ENCODE measurements at regions not wholly inside any gene's neighbourhood (a gene's known extent, or its start where the extent isn't known, plus 50 kb on each side); places are given as distances from the start of the nearest gene placed in this dataset.
A peak's percentile ranks its signal among the peaks of the same experiment; 100 is the strongest.
"Not testable (repeated sequence)": the region's sequence is repeated elsewhere in the genome, so short reads cannot be mapped to it uniquely, and the experiment has no call there.

GRCh38 chr2:186164325-186164724 is 321.7 kb upstream of the ZC3H15 start:
- ChIA-PET CTCF (no interaction called here), POLR2A (ENCODE audit: unreplicated experiment) (no interaction called here)
- Histone ChIP-seq H3K4me2 (ENCODE audit: low read length) (no peak overlapping the region), H3F3A (ENCODE audit: low read length, unreplicated experiment) (no peaks in the 10 kb centered on the region), H3K9ac (ENCODE audit: low read length) (no peak overlapping the region), H2AFZ (ENCODE audit: low read length) (no peak overlapping the region), H3K79me2 (ENCODE audit: low read length) (no peaks in the 10 kb centered on the region), H4K20me1 (ENCODE audit: low read length) (no peaks in the 10 kb centered on the region), H3K9me2 (replicated peaks; ENCODE audit: low read length) (no peaks in the 10 kb centered on the region), H3K4me3 (ENCODE audit: low read length) (no peak overlapping the region), H3K27me3 (ENCODE audit: low read length) (no peaks in the 10 kb centered on the region), H3K27ac (ENCODE audit: low read length) (no peak overlapping the region), H3K9me3 (ENCODE audit: low read length) (no peaks in the 10 kb centered on the region), H3K4me1 (ENCODE audit: insufficient read depth, low read length) (no peaks in the 10 kb centered on the region), H3K36me3 (ENCODE audit: low read depth, low read length) (no peaks in the 10 kb centered on the region)
- intact Hi-C loops (cut with micrococcal nuclease): no loop called here
- DNase-seq: no peak
- TF ChIP-seq EZH2phosphoT487 (IDR thresholded peaks at IDR 0.05; ENCODE audit: borderline replicate concordance, low read length): no peak
- ATAC-seq: no peak
- no TSS peak for BruUV-seq (replicated peaks)

- Histone ChIP-seq H4K20me1 (ENCODE audit: low read length) (no peaks in the 10 kb centered on the region), H3K27ac (ENCODE audit: low read length) (no peak overlapping the region), H3K36me3 (ENCODE audit: low read depth, low read length) (no peaks in the 10 kb centered on the region), H3F3A (ENCODE audit: low read length, unreplicated experiment) (no peaks in the 10 kb centered on the region), H3K4me2 (ENCODE audit: low read length) (no peak overlapping the region), H3K4me1 (ENCODE audit: insufficient read depth, low read length) (no peaks in the 10 kb centered on the region), H3K9me3 (ENCODE audit: low read length) (no peaks in the 10 kb centered on the region), H3K79me2 (ENCODE audit: low read length) (no peaks in the 10 kb centered on the region), H3K4me3 (ENCODE audit: low read length) (no peak overlapping the region), H3K9ac (ENCODE audit: low read length) (no peak overlapping the region), H3K9me2 (replicated peaks; ENCODE audit: low read length) (no peaks in the 10 kb centered on the region), H2AFZ (ENCODE audit: low read length) (no peak overlapping the region), H3K27me3 (ENCODE audit: low read length) (no peaks in the 10 kb centered on the region)
- BruUV-seq (replicated peaks): no TSS peak
- DNase-seq (no peak), ATAC-seq (no peak)
- intact Hi-C loops (cut with micrococcal nuclease): no loop called here
- CTCF ChIA-PET: no interaction called here
- TF ChIP-seq EZH2 (IDR thresholded peaks at IDR 0.05; ENCODE audit: low read length, unreplicated experiment) (no peak), EZH2phosphoT487 (IDR thresholded peaks at IDR 0.05; ENCODE audit: borderline replicate concordance, low read length) (no peak), CTCF (conservative IDR thresholded peaks at IDR 0.05; ENCODE audit: low read depth, low read length) (no peak)
- POLR2A ChIA-PET (ENCODE audit: unreplicated experiment): no interaction called here
Observed at GRCh38 chr2:186170693-186171092, 315.4 kb upstream of the ZC3H15 start.

- H4K20me1 ChIP-seq (ENCODE audit: low read length): no peaks in the 10 kb centered on the region
- no peak overlapping the region for H3K9ac ChIP-seq (ENCODE audit: low read length)
- no peaks in the 10 kb centered on the region for H3K79me2 ChIP-seq (ENCODE audit: low read length)
- BruUV-seq (replicated peaks): no TSS peak
- no peak overlapping the region for H3K4me2 ChIP-seq (ENCODE audit: low read length)
- H3K4me3 ChIP-seq (ENCODE audit: low read length): no peak overlapping the region
- H3K9me3 ChIP-seq (ENCODE audit: low read length): no peaks in the 10 kb centered on the region
- CTCF ChIA-PET: no interaction called here
- DNase-seq: no peak
- no peaks in the 10 kb centered on the region for H3F3A ChIP-seq (ENCODE audit: low read length, unreplicated experiment)
- no peaks in the 10 kb centered on the region for H3K9me2 ChIP-seq (replicated peaks; ENCODE audit: low read length)
- no peaks in the 10 kb centered on the region for H3K36me3 ChIP-seq (ENCODE audit: low read depth, low read length)
- no peak overlapping the region for H3K27ac ChIP-seq (ENCODE audit: low read length)
- no peak overlapping the region for H2AFZ ChIP-seq (ENCODE audit: low read length)
- ATAC-seq: 0 out of 2 replicates have a peak, but pooled peaks have one; percentile 27
- H3K27me3 ChIP-seq (ENCODE audit: low read length): no peaks in the 10 kb centered on the region
- no peaks in the 10 kb centered on the region for H3K4me1 ChIP-seq (ENCODE audit: insufficient read depth, low read length)
- TF ChIP-seq EZH2phosphoT487 (IDR thresholded peaks at IDR 0.05; ENCODE audit: borderline replicate concordance, low read length): no peak
- TF ChIP-seq CTCF (conservative IDR thresholded peaks at IDR 0.05; ENCODE audit: low read depth, low read length): no peak
- TF ChIP-seq EZH2 (IDR thresholded peaks at IDR 0.05; ENCODE audit: low read length, unreplicated experiment): no peak
- POLR2A ChIA-PET (ENCODE audit: unreplicated experiment): no interaction called here
- intact Hi-C loops (cut with micrococcal nuclease): no loop called here
Observed at GRCh38 chr2:186181625-186182024, 304.4 kb upstream of the ZC3H15 start.

- H3K27me3 ChIP-seq (ENCODE audit: low read length); H3K9me3 ChIP-seq (ENCODE audit: low read length); CTCF ChIA-PET; DNase-seq; H3K9ac ChIP-seq (ENCODE audit: low read length); H3K4me1 ChIP-seq (ENCODE audit: insufficient read depth, low read length); H3K79me2 ChIP-seq (ENCODE audit: low read length); POLR2A ChIA-PET (ENCODE audit: unreplicated experiment); H2AFZ ChIP-seq (ENCODE audit: low read length); H4K20me1 ChIP-seq (ENCODE audit: low read length); H3K4me3 ChIP-seq (ENCODE audit: low read length); H3K4me2 ChIP-seq (ENCODE audit: low read length); BruUV-seq (replicated peaks); H3K9me2 ChIP-seq (replicated peaks; ENCODE audit: low read length); intact Hi-C loops (cut with micrococcal nuclease); H3K27ac ChIP-seq (ENCODE audit: low read length); ATAC-seq; H3F3A ChIP-seq (ENCODE audit: low read length, unreplicated experiment); H3K36me3 ChIP-seq (ENCODE audit: low read depth, low read length): not testable (repeated sequence)
Observed at GRCh38 chr2:186182366-186182765, 303.7 kb upstream of the ZC3H15 start.

Data from PC-3 (cell line).